ENCODE measurements at regions not wholly inside any gene's neighbourhood (a gene's known extent, or its start where the extent isn't known, plus 50 kb on each side); places are given as distances from the start of the nearest gene placed in this dataset.

GRCh38 chr15:39000008-39000734, 435.6 kb upstream of the RASGRP1 start:
- TF ChIP-seq POLR2A (IDR thresholded peaks at IDR 0.05; ENCODE audit: low read depth, low read length) (no peak), POLR2AphosphoS5 (IDR thresholded peaks at IDR 0.05; ENCODE audit: low read depth, low read length) (no peak), TAF1 (IDR thresholded peaks at IDR 0.05; ENCODE audit: low read depth, low read length) (no peak), POU2F2 (IDR thresholded peaks at IDR 0.05; ENCODE audit: low read depth, low read length) (no peak)
